Small intestine (tissue), 7 donors: ENCODE measurements at regions not wholly inside any gene's neighbourhood (a gene's known extent, or its start where the extent isn't known, plus 50 kb on each side); places are given as distances from the start of the nearest gene placed in this dataset.
"Not testable (repeated sequence)": the region's sequence is repeated elsewhere in the genome, so short reads cannot be mapped to it uniquely, and the experiment has no call there.

Experiments used
- DNase-seq, 2 donors: peaks; one replicate each; pipeline versions ENCODE4 v3.0.0 to v3.0.0-alpha.2; 2013
- FAIRE-seq: peaks from 2 replicates; lab custom pipeline; 2012; peaks lifted over from hg19 to GRCh38; lab: Jason Lieb, UNC
- H3K27ac ChIP-seq, 3 donors: one replicate each; pipeline ENCODE4 v1.5.1; 2013; ENCODE audit warnings: low read length in 2 of 3, mild to moderate bottlenecking in 2 of 3, control low read depth in 1 of 3, inconsistent platforms in 1 of 3, low read depth in 1 of 3, moderate library complexity in 1 of 3
- H3K27me3 ChIP-seq, 3 donors: one replicate each; pipeline ENCODE4 v1.6.1; 2013; ENCODE audit warnings: low read length in 3 of 3, inconsistent platforms in 1 of 3; ENCODE audit not compliant: control insufficient read depth in 3 of 3, insufficient read depth in 3 of 3
- H3K36me3 ChIP-seq, 3 donors: one replicate each; pipeline ENCODE4 v1.6.1; 2013; ENCODE audit warnings: low read length in 3 of 3, inconsistent platforms in 1 of 3, low read depth in 1 of 3, mild to moderate bottlenecking in 1 of 3, moderate library complexity in 1 of 3; ENCODE audit not compliant: control insufficient read depth in 3 of 3, insufficient read depth in 2 of 3
- H3K4me1 ChIP-seq, 3 donors: one replicate each; pipeline ENCODE4 v1.6.1; 2013; ENCODE audit warnings: low read length in 2 of 3, inconsistent platforms in 1 of 3, low read depth in 1 of 3, mild to moderate bottlenecking in 1 of 3, moderate library complexity in 1 of 3; ENCODE audit not compliant: control insufficient read depth in 3 of 3, insufficient read depth in 2 of 3
- H3K4me3 ChIP-seq, 3 donors: one replicate each; pipeline ENCODE4 v1.5.1; 2013; ENCODE audit warnings: low read length in 3 of 3, control low read depth in 1 of 3, inconsistent platforms in 1 of 3, low read depth in 1 of 3, mild to moderate bottlenecking in 1 of 3, moderate library complexity in 1 of 3
- H3K9me3 ChIP-seq, 2 donors: one replicate each; pipeline ENCODE4 v1.6.1; 2013; ENCODE audit warnings: low read depth in 1 of 2, low read length in 1 of 2; ENCODE audit not compliant: control insufficient read depth in 2 of 2, insufficient read depth in 1 of 2
- whole genome bisulfite sequencing, 3 donors: extraction: QIAGEN DNeasy Blood & Tissue Kit; methylation state at CpG; one replicate each; pipeline ENCODE4 v1.1.7; 2013; 5-methylcytosine and 5-hydroxymethylcytosine counted together
- donor health status: healthy with polysubstance abuse.
- donor health status: control.
- donor health status: control.
- donor health status: Bipolar disorder and iron deficiency.
- donor health status: healthy.

GRCh38 chr1:80535466-80535865 is 1265.3 kb upstream of the ADGRL2 start:
- Histone ChIP-seq H3K9me3 (no peaks in the 10 kb centered on the region), H3K36me3 (no peaks in the 10 kb centered on the region), H3K27me3 (no peaks in the 10 kb centered on the region), H3K4me1 (no peaks in the 10 kb centered on the region), H3K27ac (no peak overlapping the region), H3K4me3 (no peak overlapping the region)
- DNase-seq (no peak), FAIRE-seq (no peak)
- WGBS, 3 donors, result 75 to 92% (median 77%) methylated on average over 2 of the region's 2 CpGs

GRCh38 chr1:80534606-80535360 is 1266.0 kb upstream of the ADGRL2 start:
- 77 to 81% (median 79%) methylated on average over 2 of the region's 2 CpGs for WGBS, 3 donors
- no peak overlapping the region for H3K4me3 ChIP-seq
- no peak overlapping the region for H3K27ac ChIP-seq
- no peaks in the 10 kb centered on the region for H3K9me3 ChIP-seq
- H3K27me3 ChIP-seq, result no peaks in the 10 kb centered on the region
- H3K36me3 ChIP-seq, result no peaks in the 10 kb centered on the region
- H3K4me1 ChIP-seq, result no peaks in the 10 kb centered on the region
- DNase-seq (no peak), FAIRE-seq (no peak)

- H3K4me3 ChIP-seq, result no peak overlapping the region
- 30 to 52% (median 32%) methylated on average over 2 of the region's 2 CpGs for WGBS, 3 donors
- H3K4me1 ChIP-seq, result no peaks in the 10 kb centered on the region
- FAIRE-seq (no peak), DNase-seq (no peak)
- H3K27me3 ChIP-seq, result no peaks in the 10 kb centered on the region
- H3K27ac ChIP-seq, result no peak overlapping the region
- H3K9me3 ChIP-seq, result no peaks in the 10 kb centered on the region
- no peaks in the 10 kb centered on the region for H3K36me3 ChIP-seq
Measured at GRCh38 chr1:80533775-80534334, 1266.9 kb upstream of the ADGRL2 start.

GRCh38 chr1:80533093-80533492 is 1267.6 kb upstream of the ADGRL2 start:
- Histone ChIP-seq H3K4me3 (no peak overlapping the region), H3K27ac (no peak overlapping the region), H3K9me3 (no peaks in the 10 kb centered on the region), H3K27me3 (no peaks in the 10 kb centered on the region), H3K36me3 (no peaks in the 10 kb centered on the region), H3K4me1 (no peaks in the 10 kb centered on the region)
- no peak for FAIRE-seq
- no peak for DNase-seq
- 47 to 60% (median 47%) methylated on average over 2 of the region's 2 CpGs for WGBS, 3 donors

GRCh38 chr1:80531182-80531581 is 1269.6 kb upstream of the ADGRL2 start:
- FAIRE-seq, result no peak
- Histone ChIP-seq H3K27ac (no peak overlapping the region), H3K27me3 (no peaks in the 10 kb centered on the region), H3K4me1 (no peaks in the 10 kb centered on the region), H3K9me3 (no peaks in the 10 kb centered on the region), H3K36me3 (no peaks in the 10 kb centered on the region), H3K4me3 (no peak overlapping the region)
- DNase-seq, result no peak
- WGBS, 3 donors, result 53 to 57% (median 56%) methylated on average over 2 of the region's 2 CpGs

GRCh38 chr1:80529546-80529945 is 1271.2 kb upstream of the ADGRL2 start:
- Histone ChIP-seq H3K4me3 (no peak overlapping the region), H3K27ac (no peak overlapping the region), H3K36me3 (no peaks in the 10 kb centered on the region), H3K27me3 (no peaks in the 10 kb centered on the region), H3K4me1 (no peaks in the 10 kb centered on the region), H3K9me3 (no peaks in the 10 kb centered on the region)
- FAIRE-seq (no peak), DNase-seq (no peak)
- 80 to 89% (median 88%) methylated on average over 2 of the region's 2 CpGs for WGBS, 3 donors

- FAIRE-seq (no peak), DNase-seq (peak in 1 of 2 donors; percentile 7)
- Histone ChIP-seq H3K36me3 (no peaks in the 10 kb centered on the region), H3K27ac (no peak overlapping the region), H3K27me3 (no peaks in the 10 kb centered on the region), H3K4me3 (no peak overlapping the region), H3K4me1 (no peaks in the 10 kb centered on the region), H3K9me3 (no peaks in the 10 kb centered on the region)
- 66 to 83% (median 74%) methylated on average over 1 of the region's 1 CpG for WGBS, 3 donors
Measured at GRCh38 chr1:80523861-80524260, 1276.9 kb upstream of the ADGRL2 start.

GRCh38 chr1:80523071-80523470 is 1277.7 kb upstream of the ADGRL2 start:
- not testable (repeated sequence) for H3K4me3 ChIP-seq

GRCh38 chr1:80520949-80521348 is 1279.8 kb upstream of the ADGRL2 start:
- no peaks in the 10 kb centered on the region for H3K9me3 ChIP-seq
- H3K4me1 ChIP-seq, result no peaks in the 10 kb centered on the region
- no peak overlapping the region for H3K27ac ChIP-seq
- no peaks in the 10 kb centered on the region for H3K27me3 ChIP-seq
- no peak for DNase-seq
- no peak overlapping the region for H3K4me3 ChIP-seq
- no peaks in the 10 kb centered on the region for H3K36me3 ChIP-seq
- 69 to 90% (median 87%) methylated on average over 1 of the region's 1 CpG for WGBS, 3 donors
- FAIRE-seq, result no peak

More at GRCh38 chr1:80523071-80523470, 1277.7 kb upstream of the ADGRL2 start:
- H3K4me1 ChIP-seq, FAIRE-seq, H3K27ac ChIP-seq, DNase-seq, H3K36me3 ChIP-seq, H3K9me3 ChIP-seq, H3K27me3 ChIP-seq: not testable (repeated sequence)
